H9 (cell line): ENCODE measurements at regions not wholly inside any gene's neighbourhood (a gene's known extent, or its start where the extent isn't known, plus 50 kb on each side); places are given as distances from the start of the nearest gene placed in this dataset.

Experiments used
- DNase-seq: peaks from one replicate; pipeline ENCODE4 v3.0.0-alpha.2; 2017
- H2AFZ ChIP-seq: one replicate; pipeline ENCODE4 v1.6.1; 2013; ENCODE audit warnings: mild to moderate bottlenecking, low read length, control low read depth, moderate library complexity
- H2AK5ac ChIP-seq: 2 replicates; pipeline ENCODE4 v1.6.1; 2013; ENCODE audit warnings: low read length, control low read depth, mixed read lengths; ENCODE audit not compliant: insufficient read length
- H2BK120ac ChIP-seq: one replicate; pipeline ENCODE4 v1.6.1; 2013; ENCODE audit warnings: low read depth, mild to moderate bottlenecking, low read length, control low read depth, inconsistent platforms; ENCODE audit not compliant: poor library complexity, severe bottlenecking
- H2BK12ac ChIP-seq: 2 replicates; pipeline ENCODE4 v1.6.1; 2013; ENCODE audit warnings: low read length, control low read depth, mixed read lengths, low read depth; ENCODE audit not compliant: insufficient read length
- H2BK15ac ChIP-seq: 2 replicates; pipeline ENCODE4 v1.6.1; 2013; ENCODE audit warnings: low read depth, low read length, control low read depth
- H2BK20ac ChIP-seq: one replicate; pipeline ENCODE4 v1.6.1; 2013; ENCODE audit warnings: low read depth, mild to moderate bottlenecking, low read length, control low read depth, inconsistent platforms; ENCODE audit not compliant: poor library complexity, severe bottlenecking
- H2BK5ac ChIP-seq: 2 replicates; pipeline ENCODE4 v1.6.1; 2013; ENCODE audit warnings: low read length, control low read depth, mixed read lengths; ENCODE audit not compliant: insufficient read length
- H3K14ac ChIP-seq: 2 replicates; pipeline ENCODE4 v1.6.1; 2013; ENCODE audit warnings: low read length, control low read depth; ENCODE audit not compliant: insufficient read depth
- H3K18ac ChIP-seq: 2 replicates; pipeline ENCODE4 v1.6.1; 2013; ENCODE audit warnings: low read depth, mild to moderate bottlenecking, mixed read lengths, low read length, control low read depth; ENCODE audit not compliant: insufficient read length
- H3K23ac ChIP-seq: 2 replicates; pipeline ENCODE4 v1.6.1; 2013; ENCODE audit warnings: low read length, control low read depth, mixed read lengths, low read depth; ENCODE audit not compliant: insufficient read length
- H3K23me2 ChIP-seq: 2 replicates; pipeline ENCODE4 v1.6.1; 2013; ENCODE audit warnings: low read depth, mild to moderate bottlenecking, mixed read lengths, low read length, control low read depth; ENCODE audit not compliant: insufficient read length, poor library complexity, severe bottlenecking
- H3K27ac ChIP-seq: 2 replicates; pipeline ENCODE4 v1.5.1; 2013; ENCODE audit warnings: low read length, control low read depth, mixed read lengths, low read depth; ENCODE audit not compliant: insufficient read length
- H3K27me3 ChIP-seq: 2 replicates; pipeline ENCODE4 v1.6.1; 2013; ENCODE audit warnings: low read length, control low read depth, inconsistent platforms; ENCODE audit not compliant: insufficient read depth
- H3K4ac ChIP-seq: 2 replicates; pipeline ENCODE4 v1.6.1; 2013; ENCODE audit warnings: low read depth, mild to moderate bottlenecking, control low read depth, inconsistent platforms, low read length, moderate library complexity
- H3K4me1 ChIP-seq: 2 replicates; pipeline ENCODE4 v1.6.1; 2013; ENCODE audit warnings: low read length, control low read depth, inconsistent platforms; ENCODE audit not compliant: insufficient read depth
- H3K4me2 ChIP-seq: 2 replicates; pipeline ENCODE4 v1.6.1; 2013; ENCODE audit warnings: low read length, control low read depth, mixed read lengths; ENCODE audit not compliant: insufficient read length, insufficient read depth
- H3K56ac ChIP-seq: 2 replicates; pipeline ENCODE4 v1.6.1; 2013; ENCODE audit warnings: low read depth, mild to moderate bottlenecking, mixed read lengths, low read length, control low read depth; ENCODE audit not compliant: insufficient read length
- H3K79me1 ChIP-seq: 2 replicates; pipeline ENCODE4 v1.6.1; 2013; ENCODE audit warnings: low read depth, mild to moderate bottlenecking, moderate library complexity, low read length, control low read depth, inconsistent platforms; ENCODE audit not compliant: insufficient read depth, poor library complexity, severe bottlenecking
- H3K79me2 ChIP-seq: 2 replicates; pipeline ENCODE4 v1.6.1; 2013; ENCODE audit warnings: low read length, control low read depth, inconsistent platforms; ENCODE audit not compliant: insufficient read depth
- H3K9ac ChIP-seq: 2 replicates; pipeline ENCODE4 v1.6.1; 2013; ENCODE audit warnings: low read length, control low read depth, mixed read lengths; ENCODE audit not compliant: insufficient read length; ENCODE audit errors: extremely low read depth
- H3K9me3 ChIP-seq: one replicate; pipeline ENCODE4 v1.6.1; 2013; ENCODE audit warnings: low read depth, low read length, inconsistent platforms; ENCODE audit not compliant: control insufficient read depth
- H3T11ph ChIP-seq: one replicate; pipeline ENCODE4 v1.6.1; 2013; ENCODE audit warnings: mild to moderate bottlenecking, low read length, control low read depth, inconsistent platforms
- H4K20me1 ChIP-seq: one replicate; pipeline ENCODE4 v1.6.1; 2013; ENCODE audit not compliant: control insufficient read depth, insufficient read length, insufficient read depth
- H4K5ac ChIP-seq: 2 replicates; pipeline ENCODE4 v1.6.1; 2013; ENCODE audit warnings: low read depth, mild to moderate bottlenecking, mixed read lengths, low read length, control low read depth; ENCODE audit not compliant: insufficient read length
- H4K8ac ChIP-seq: replicated peaks from 2 replicates; pipeline ENCODE4 v1.6.1; 2013; ENCODE audit warnings: low read length, control low read depth, mixed read lengths, low read depth; ENCODE audit not compliant: insufficient read length
- H4K91ac ChIP-seq: 2 replicates; pipeline ENCODE4 v1.6.1; 2013; ENCODE audit warnings: low read depth, mild to moderate bottlenecking, moderate library complexity, mixed read lengths, low read length, control low read depth; ENCODE audit not compliant: insufficient read length
- H3K27ac Mint-ChIP-seq, 3 experiments: 2 replicates in 2 of 3; 3 replicates in 1 of 3; pipeline ENCODE4 v1.8.0; 2020 to 2021; ENCODE audit warnings: mixed read lengths in 3 of 3, mild to moderate bottlenecking in 1 of 3, moderate library complexity in 1 of 3
- H3K27me3 Mint-ChIP-seq: 2 replicates; pipeline ENCODE4 v1.8.0; 2021; ENCODE audit warnings: low read depth, mild to moderate bottlenecking, moderate library complexity, mixed read lengths
- H3K36me3 Mint-ChIP-seq, 3 experiments: 2 replicates in 2 of 3; 3 replicates in 1 of 3; pipeline ENCODE4 v1.8.0; 2020 to 2021; ENCODE audit warnings: low read depth in 3 of 3, mixed read lengths in 3 of 3; ENCODE audit not compliant: insufficient read depth in 1 of 3
- H3K4me1 Mint-ChIP-seq, 2 experiments: 2 replicates each; pipeline ENCODE4 v1.8.0; 2020; ENCODE audit warnings: mixed read lengths in 2 of 2
- H3K4me3 Mint-ChIP-seq, 2 experiments: 2 replicates in 1 of 2; 3 replicates in 1 of 2; pipeline ENCODE4 v1.8.0; 2020 to 2021; ENCODE audit warnings: mild to moderate bottlenecking in 2 of 2, mixed read lengths in 2 of 2, moderate library complexity in 1 of 2
- H3K9me3 Mint-ChIP-seq, 2 experiments: 2 replicates in 1 of 2; 3 replicates in 1 of 2; pipeline ENCODE4 v1.8.0; 2020; ENCODE audit warnings: mild to moderate bottlenecking in 2 of 2, mixed read lengths in 2 of 2, moderate library complexity in 1 of 2
- CTCF ChIP-seq: fragments of 200-600 bp; sonication (generic); conservative IDR thresholded peaks from 3 replicates; pipeline ENCODE4 v1.8.0; 2021; ENCODE audit warnings: antibody characterized with exemption, mild to moderate bottlenecking
- WGBS: extraction: QIAGEN DNeasy Blood & Tissue Kit; methylation state at CpG from one replicate; pipeline ENCODE4 v1.1.7; 2013; ENCODE audit warnings: missing lambda C conversion rate, low lambda C conversion rate, mixed read lengths; ENCODE audit not compliant: insufficient read length; ENCODE audit errors: extremely low coverage; 5-methylcytosine and 5-hydroxymethylcytosine counted together

GRCh38 chr16:17989255-17989654 lies 347.3 kb downstream of the NPIPA8 start:
- no peak overlapping the region for H2AK5ac ChIP-seq
- WGBS, result no CpG with 5 or more reads among the region's 4 CpGs
- H3K14ac ChIP-seq, result no peak overlapping the region
- H3K4ac ChIP-seq, result no peak overlapping the region
- H3K79me1 ChIP-seq, result no peaks in the 10 kb centered on the region
- H4K20me1 ChIP-seq, result no peaks in the 10 kb centered on the region
- TF ChIP-seq CTCF, result no peak
- H2BK12ac ChIP-seq, result no peak overlapping the region
- no peak overlapping the region for H4K8ac ChIP-seq
- no peak overlapping the region for H2BK120ac ChIP-seq
- H3K27me3 ChIP-seq, result no peaks in the 10 kb centered on the region
- no peak overlapping the region for H3K56ac ChIP-seq
- H2BK15ac ChIP-seq, result no peak overlapping the region
- no peaks in the 10 kb centered on the region for H3K9me3 ChIP-seq
- Mint-ChIP-seq H3K9me3 (no peaks in the 10 kb centered on the region; a peak in 1 of 5 replicates), H3K4me3 (no peak overlapping the region), H3K27me3 (peaks cover 2% of the 10 kb centered on the region), H3K27ac (no peak overlapping the region; a peak in 1 of 7 replicates), H3K4me1 (peaks cover 11 to 12% of the 10 kb centered on the region in 2 experiments), H3K36me3 (no peaks in the 10 kb centered on the region)
- no peak overlapping the region for H3K27ac ChIP-seq
- H3K18ac ChIP-seq, result no peak overlapping the region
- H4K91ac ChIP-seq, result no peak overlapping the region
- no peak overlapping the region for H2BK20ac ChIP-seq
- no peaks in the 10 kb centered on the region for H3K23me2 ChIP-seq
- no peak overlapping the region for H3K9ac ChIP-seq
- no peak overlapping the region for H2AFZ ChIP-seq
- H3K79me2 ChIP-seq, result no peaks in the 10 kb centered on the region
- no peak overlapping the region for H4K5ac ChIP-seq
- no peak overlapping the region for H3K4me2 ChIP-seq
- no peak overlapping the region for H3T11ph ChIP-seq
- no peak overlapping the region for H2BK5ac ChIP-seq
- no peaks in the 10 kb centered on the region for H3K4me1 ChIP-seq
- H3K23ac ChIP-seq, result no peak overlapping the region
- no peak for DNase-seq
